NOMO-1 treated with DMSO at 0.1 percent for 48 hours (cell line): ENCODE measurements at regions not wholly inside any gene's neighbourhood (a gene's known extent, or its start where the extent isn't known, plus 50 kb on each side); places are given as distances from the start of the nearest gene placed in this dataset.
A peak's percentile ranks its signal among the peaks of the same experiment; 100 is the strongest.
"Not testable (repeated sequence)": the region's sequence is repeated elsewhere in the genome, so short reads cannot be mapped to it uniquely, and the experiment has no call there.

ENCODE experiments used
- DNase-seq: peaks from one replicate; lab custom pipeline; 2025; ENCODE audit not compliant: unreplicated experiment; lab: John Stamatoyannopoulos, UW

DNA sequence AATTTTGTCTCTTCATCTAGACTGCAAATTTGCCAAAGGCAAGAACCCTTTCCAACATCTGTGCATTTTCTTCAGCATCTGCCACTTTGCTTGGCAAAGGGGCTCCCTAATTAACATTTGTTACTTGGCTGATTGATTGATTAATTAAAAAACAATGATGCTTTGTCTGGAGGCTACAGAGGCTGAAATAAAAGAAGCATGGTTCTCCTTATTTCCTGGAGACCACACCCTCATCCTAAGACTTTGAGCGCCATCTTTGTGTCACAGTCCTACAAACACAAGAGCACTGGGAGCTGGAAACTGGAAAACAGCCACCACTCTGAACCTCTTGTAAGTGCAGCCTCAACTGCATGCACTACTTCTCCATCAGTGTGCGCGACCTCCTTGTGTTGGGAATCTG is 189.2 kb downstream of the C7orf25 start:
- DNase-seq, result no peak

DNA sequence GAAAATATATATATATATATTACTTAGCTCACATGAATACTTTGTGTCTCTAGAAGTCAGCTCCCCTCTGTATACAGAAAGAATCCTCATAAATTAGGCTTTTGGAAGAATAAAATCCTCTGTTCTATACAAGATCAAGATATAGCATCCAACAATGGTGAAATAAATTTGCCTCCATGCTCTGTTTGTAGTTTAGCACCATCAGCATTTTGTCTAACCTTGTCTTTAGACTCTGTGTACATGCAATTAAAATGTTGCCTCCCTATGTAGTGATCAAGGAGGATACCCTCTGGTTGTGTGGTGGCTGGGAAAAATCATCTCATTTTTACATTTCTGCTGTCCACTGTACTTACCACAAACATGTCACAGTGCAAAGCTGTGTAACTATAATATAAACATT is 189.7 kb downstream of the C7orf25 start:
- no peak for DNase-seq

DNA sequence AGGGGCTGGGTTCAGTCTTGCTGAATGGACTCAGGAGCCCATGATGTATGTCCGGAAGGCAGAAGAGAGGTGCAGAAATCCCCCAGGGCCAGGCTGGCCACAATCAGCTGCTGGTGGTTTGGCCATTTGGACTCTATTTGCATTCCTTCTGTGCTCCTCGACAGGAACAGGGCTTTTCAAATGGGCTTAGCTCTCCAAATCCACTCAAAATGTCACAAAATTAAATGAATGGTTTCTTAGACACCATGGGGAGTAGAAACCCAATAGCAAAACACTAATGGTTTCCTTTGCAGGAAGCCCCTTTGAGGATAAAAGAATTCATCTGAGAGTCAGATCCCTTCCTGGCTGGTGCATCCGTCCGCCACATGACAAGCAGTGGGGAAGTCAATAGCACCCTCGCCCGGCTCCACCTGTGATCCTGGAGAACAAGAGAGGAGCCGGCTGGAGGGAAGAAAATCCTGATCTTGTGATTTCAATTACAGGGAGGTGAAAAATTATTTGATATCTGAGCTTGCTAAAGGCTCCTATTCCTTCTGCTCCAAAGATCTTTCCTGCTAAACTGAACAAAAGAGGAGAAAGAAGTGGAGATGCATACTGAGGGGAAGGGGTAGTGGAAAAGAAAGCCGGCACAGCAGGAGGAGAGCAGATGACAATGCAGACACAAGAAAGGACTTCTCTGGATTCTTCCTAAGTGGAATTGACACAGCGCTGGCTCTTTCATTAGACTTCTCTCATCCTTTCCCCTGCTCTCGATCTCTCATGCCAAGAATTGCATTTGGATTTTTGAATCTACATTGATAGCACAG is 190.7 kb downstream of the C7orf25 start:
- no peak for DNase-seq

DNA sequence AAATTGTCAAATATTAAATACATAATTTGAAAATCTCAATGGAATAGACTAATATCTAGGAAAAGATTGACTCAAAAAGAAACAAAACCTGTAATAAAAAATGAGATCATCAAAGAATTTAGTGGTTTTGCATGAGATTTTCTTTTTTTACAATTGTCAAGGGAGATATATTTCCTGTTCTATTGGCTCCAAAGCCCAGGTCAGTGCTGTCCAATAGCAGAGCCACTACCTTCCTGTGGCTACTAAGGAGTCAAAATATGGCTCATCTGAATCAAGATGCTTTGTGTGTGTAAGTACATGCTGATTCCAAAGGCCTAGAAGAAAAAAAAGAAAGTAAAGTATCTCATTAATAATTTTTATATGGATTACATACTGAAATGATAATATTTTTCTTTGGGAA is 191.9 kb downstream of the C7orf25 start:
- no peak for DNase-seq

DNA sequence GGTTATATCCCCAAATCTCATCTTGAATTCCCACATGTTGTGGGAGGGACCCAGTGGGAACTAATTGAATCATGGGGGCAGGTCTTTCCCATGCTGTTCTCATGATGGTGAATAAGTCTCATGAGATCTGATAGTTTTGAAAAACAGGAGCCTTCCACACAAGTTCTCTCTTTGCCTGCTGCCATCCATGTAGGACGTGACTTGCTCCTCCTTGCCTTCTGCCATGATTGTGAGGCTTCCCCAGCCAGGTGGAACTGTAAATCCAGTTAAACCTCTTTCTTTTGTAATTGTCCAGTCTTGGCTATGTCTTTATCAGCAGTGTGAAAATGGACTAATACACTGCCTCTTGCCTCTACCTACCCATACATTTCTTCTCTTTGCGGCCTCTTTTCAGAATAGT is 193.4 kb downstream of the C7orf25 start:
- DNase-seq, result not testable (repeated sequence)

DNA sequence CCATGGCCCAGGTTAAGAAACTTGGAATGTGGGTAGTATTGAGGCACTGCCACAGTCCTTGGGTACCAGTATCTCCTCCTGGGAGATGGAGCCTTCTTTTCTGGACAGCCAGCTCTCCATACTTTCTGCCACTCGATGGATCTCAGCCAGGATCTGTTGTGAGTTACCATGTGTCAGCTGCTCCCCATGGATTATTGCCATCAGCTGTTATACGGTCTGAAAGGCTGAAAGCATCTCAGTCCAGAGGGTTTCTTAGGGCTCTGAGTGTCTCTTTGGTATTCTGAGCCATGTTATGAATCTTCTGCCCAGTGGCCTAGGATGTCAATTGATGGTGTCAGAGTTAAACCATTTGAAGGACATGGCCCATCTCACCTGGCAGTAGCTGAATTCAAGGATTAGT is 197.5 kb downstream of the C7orf25 start:
- DNase-seq, result no peak

DNA sequence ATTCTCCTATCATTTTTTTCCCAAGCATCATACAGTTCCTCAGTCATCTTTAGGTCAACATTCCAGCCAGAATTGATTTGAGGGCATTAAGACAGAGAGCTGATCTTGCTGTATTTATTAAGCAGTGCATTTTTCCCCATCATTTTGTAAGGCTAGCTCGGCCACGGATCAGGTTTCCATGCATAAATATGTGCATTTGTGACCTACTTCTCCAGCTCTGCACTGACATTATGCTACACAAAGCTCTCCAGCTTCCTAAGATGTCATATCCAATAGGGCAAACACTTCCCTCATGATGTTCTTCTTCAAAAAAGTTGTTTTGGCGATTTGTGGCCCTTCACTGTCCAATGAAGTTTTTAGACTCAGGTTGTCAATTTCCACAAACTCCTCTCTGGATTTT is 202.6 kb downstream of the C7orf25 start:
- DNase-seq, result no peak

DNA sequence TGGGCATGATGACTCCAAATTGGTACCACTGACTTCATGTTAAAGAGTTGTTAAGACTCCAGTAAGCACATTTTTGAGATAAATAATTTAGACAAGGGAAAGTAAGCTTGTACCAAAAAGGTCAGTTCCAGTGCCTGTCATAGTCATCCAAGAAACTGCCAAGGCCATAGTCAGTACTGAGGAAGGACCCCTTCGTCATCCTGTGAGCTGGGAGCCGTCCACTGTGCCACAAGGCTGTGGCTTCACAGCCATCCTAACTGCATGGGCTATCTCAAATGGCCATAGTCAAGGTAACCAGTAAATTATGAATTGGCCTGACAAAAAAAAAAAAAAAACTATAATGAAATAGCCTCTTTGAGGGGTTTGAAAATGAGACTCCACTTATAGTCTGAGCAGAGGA is 207.2 kb downstream of the C7orf25 start:
- DNase-seq, result no peak

DNA sequence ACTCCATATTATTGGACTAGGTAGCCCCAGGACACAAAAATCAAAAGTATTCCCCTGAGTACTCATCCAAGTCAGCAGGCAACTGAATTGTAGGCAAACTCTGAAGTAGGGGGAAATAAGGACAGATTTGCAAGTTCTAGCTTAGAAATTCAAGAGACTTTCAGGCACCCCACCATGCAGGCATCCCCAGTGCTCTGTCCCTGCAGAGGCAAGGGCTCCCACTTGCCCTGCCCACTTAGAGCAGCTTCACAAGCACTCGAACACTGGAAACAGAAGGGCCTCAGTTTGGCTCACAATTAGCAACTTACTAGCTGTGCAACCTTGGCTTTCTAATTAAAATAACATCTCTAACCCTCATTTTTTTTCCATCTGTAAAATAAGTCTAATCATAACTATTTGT is 209.2 kb downstream of the C7orf25 start:
- no peak for DNase-seq

DNA sequence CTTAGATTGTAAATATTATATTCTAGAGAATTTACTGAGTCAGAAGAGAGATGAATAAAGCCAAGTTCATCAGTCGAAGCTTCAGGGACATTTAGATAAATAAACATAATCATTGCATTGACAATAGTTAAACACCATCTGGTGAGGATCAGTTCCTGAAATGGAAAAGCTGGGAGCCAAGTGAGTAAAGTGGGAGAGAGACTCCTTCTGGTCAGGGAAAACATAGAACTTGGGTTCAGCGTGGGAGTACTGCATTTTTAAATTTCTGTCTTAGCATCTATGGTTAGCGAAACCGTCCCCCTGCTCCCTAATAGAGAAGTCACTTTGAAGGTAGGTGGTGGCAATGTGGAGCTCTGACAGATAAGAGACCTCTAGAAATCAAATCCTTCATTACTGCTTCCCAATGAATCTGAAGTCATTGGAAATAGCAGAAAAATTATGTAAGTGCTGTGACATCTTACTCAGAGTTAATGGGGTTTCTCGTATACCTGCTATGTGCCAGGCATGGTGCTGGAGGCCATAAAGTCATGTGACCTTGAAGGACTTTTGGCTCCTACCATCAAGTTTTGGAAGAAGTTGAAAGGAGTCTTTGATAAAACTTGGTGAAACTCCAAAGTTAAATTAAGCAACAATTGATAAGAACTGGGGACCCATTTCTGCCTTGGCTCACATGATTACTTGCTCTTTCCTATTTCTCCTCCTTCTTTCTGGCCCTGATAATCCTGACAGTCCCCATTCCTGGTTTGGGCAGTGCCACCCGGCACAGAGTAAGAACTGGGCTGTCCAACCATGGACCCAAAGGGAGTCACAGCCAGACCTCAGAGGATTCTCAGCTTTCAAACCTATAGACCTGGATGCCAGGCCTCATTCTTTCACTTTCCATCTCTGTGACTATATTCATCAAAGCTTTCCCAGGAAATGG is 211.2 kb downstream of the C7orf25 start:
- no peak for DNase-seq

DNA sequence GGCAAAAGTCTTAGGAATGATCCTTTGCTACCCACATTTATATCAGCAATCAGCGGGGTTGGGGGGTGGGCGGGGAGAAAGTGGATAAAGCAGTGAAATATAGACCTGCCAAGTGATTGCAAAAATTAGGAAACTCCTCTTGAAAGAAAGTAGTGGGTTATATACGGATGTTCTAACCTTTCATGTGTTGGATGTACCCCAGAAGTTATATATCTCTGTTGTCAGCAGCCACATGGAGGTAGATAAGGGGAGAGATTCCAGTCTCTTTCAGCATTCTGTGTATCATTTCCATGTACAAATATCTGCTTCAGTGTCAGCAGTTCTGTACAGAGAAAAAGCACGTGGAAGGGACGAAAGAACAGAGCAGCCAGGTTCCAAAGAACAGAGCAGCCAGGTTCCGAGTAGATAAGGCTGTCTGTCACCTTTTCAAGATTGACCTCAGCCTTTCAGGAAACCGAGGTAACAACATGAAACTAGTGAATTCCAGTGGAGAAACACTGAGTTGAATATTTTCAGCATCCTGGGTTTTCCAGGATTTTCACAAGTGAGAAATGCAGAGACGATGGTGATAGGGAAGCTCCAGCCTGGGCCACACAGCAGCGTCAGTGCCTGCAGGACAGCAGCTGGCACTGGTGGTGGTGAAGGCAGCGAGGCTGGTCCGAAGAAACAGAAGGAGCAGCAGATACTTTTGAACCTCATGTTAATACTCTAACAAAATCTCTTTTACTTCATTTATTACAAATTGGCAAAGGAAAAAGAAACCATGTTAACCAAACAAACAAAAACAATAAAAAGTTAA is 212.3 kb downstream of the C7orf25 start:
- DNase-seq, result no peak

DNA sequence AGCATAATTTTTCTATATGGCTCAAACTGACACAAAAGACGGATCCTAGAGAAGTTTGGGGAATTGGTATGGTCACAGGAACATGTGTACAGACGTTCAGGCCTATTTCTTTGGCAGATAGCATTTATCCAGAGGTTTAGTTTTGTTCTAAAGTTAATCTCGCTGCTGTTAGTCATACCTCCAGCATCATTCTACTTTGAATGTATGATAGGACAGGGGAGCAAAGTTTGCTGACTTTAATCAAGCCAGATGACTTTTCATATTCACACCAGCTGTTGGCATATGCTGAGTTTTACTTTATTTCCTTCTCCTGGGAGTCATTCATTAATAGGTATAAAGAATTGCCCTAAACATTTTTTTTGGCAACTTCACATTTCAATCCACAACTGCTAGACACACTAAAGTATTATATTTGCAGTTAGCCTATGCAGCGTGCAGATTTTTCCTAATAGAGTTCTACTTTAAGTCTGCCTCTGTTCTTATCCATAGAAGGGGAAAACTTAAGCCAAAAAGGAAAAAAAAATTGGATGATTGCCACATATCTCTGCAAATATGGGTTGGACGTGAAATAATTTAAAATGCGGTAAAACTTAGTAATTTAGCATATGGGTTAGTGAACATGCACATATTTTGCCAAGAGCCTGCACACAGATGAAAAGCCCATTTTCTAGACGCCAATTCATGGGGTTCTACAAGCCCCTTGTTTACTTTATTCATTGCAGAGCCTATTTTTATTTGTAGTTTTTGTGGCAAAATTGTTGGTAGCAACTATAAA is 213.1 kb downstream of the C7orf25 start:
- DNase-seq, result no peak

DNA sequence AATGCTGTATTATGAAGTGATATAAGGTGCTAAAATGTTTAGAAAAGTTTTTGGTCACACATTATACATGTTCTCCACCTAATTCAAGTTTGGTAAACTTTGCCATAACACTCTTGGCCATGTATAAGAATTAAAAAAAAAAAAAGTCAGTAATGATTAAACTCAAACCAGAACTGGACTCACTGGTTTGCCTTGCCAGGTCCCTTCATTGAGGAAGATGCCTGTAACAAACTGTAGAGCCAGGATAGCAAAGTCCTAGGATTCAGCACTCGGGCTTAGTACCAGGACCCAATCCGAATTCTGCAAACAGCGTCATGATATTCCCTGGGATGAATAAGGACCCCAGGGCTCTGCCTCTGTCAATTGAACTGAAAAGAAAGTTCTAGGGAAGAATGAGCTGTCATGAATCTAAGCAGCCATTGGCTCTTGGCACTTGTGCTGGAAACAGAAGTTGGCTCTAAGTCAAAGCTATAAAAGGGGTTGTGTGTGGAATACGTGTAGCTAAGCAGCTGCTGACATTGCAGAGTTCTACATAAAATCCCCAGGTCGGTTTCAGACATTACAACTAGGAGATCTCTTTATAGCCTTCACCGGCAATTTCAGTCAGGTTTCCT is 216.9 kb downstream of the C7orf25 start:
- no peak for DNase-seq

DNA sequence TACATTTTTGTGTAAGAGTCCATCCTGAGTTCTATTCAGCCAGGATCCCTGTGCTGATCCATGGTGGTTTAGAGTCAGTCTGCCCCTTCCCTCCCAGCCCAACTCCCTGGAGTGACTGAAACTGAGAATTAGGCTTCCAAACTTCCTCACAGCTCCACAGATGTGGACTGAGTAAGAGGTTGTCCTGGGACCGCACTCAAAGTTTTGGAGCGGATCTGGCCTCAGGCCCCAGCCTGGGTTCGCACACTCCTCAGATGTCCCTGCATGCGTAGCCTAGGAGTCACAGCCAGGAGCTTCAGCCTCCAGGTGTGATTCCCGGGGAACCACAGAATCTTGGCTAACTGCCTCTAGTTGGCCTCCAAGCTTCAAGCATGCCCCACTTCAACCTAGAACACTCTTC is 218.1 kb downstream of the C7orf25 start:
- DNase-seq, result no peak

DNA sequence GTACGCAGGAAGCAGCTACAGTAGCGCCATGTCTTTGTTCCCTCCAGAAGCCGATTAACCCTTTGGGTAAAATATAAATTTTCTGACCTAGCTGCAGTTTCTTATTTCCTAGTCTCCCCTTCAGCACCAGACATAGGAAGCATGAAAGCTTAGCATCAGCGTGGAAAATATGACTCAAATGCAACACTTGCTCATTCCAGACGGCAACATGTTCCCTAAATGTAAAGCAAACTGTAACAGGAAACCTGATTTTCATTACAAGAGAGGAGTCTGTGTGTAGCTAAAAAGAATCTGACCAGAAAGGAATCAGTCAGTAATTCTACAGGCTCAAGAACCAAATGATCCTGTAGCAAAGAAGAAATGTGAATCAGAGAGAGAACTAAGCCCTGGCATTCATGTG is 219.2 kb downstream of the C7orf25 start:
- DNase-seq, result no peak

DNA sequence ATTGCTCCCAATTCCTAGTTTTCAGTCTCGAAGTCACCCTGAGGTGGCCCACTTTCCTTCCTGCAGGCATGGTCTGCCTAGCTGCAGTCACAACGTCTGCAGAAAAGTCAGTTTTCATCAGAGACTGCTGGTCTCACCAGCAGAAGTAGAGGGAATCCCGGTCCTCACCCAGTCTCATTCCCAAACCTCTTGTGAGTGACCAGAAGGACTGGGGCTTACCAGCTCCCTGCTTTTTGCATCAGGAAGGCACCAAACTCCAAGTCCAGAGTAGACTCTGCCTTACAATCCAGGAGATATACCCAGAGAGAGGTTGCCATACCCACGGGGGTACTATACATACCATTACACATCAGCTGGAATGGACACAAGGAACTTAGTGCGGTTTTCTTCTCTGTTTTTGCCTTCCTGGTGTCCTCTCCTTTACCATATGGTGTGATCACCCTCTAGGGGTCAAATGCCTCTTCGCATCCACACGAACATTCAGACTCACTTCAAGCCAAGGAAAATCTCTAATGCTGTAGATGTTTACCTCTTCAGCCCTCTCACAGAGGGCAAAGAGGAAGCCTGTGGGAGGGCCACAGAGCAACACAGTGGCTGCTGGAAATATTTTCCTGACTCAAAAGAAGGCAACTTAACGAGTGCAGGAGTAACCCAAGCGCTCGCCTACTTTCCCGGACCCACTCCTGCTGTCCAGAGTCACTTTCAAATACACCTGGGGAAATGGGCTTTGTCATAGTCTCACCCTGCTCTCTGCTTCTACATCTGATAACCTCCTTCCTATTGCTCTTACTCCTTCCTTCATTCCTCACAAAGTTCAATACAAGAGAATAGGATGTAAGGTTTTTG is 220.9 kb downstream of the C7orf25 start:
- DNase-seq, result peak; percentile 3

DNA sequence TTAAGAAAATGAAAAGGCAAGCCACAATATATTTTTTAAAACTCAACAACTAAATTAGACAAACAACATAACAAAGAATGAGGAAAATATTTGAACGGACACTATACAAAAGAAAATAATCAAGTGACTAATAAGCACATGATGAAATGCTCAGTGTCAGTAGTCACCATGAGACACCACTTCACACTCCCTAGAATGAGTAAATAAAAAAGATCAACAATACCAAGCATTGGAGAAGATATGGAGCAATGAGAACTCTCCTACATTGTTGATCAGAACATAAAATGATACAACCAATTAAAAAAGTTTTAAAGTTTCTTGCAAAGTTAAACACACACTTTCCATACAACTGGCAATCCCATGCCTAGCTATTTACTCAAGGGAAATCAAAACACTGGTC is 222.2 kb downstream of the C7orf25 start:
- DNase-seq, result no peak

DNA sequence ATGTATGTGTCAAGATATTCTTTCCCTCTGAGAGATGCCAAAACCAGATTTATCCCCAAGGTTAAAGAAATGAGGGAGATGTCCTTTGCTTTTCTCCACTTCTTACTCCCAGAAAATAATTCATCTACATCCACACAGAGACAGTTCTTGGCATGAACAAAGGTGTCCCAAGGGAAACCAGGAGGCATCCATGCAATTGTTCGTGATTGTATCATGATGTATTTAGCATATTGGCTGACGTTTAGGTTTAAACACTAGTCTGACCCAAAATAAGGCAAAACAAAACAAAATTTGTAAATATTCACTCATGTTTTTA is 223.9 kb downstream of the C7orf25 start:
- DNase-seq, result no peak

DNA sequence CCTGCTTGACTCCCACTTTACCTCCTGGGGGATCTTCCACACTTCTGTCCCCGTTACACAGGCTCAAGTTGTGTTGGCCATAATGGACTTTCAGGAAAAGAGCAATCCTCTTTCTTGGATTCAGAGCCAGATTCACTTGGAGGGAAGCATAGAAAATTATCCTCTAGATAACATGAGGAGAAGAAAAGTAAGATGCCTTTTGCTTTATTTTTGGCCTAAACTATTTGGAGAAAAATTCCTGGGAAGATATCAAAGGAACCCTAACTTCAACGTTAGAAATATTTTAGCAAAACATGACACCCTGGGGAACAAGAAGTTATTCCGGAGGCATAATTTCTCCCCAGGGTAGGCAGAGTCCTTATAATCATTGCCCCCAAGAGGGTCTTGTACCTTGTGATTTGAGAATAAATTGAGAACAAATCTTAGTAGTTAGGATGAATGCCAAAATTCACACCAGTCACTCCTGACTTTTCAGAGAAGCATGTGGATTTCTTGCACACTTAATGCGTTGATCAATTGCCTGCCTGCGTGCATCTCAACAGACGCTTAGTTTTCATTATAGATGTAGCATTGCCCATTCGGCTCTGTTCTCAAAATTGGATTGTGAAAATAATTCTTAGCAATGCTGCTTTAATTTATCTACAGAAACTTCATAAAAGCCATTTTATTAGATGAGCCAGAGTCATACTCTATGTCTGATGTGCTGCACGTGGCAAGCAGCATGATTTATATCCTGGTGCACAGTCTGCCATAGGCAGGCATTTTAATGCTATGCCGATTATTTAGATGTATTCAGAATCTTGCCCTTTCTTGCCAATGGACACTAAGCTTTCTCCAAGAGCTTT is 224.4 kb downstream of the C7orf25 start:
- no peak for DNase-seq
